H1 (cell line): ENCODE measurements at regions not wholly inside any gene's neighbourhood (a gene's known extent, or its start where the extent isn't known, plus 50 kb on each side); places are given as distances from the start of the nearest gene placed in this dataset.

ENCODE experiments used
- BACH1 ChIP-seq: IDR thresholded peaks from 2 replicates; pipeline ENCODE4 v1.6.1; 2012; ENCODE audit warnings: low read length, improper control_type of control experiment
- KDM1A ChIP-seq: fragments of 200-600, 300-600 bp; sonication (generic); IDR thresholded peaks from 2 replicates; pipeline ENCODE4 v1.7.1; 2016; ENCODE audit warnings: mild to moderate bottlenecking, low read length, borderline replicate concordance
- PHF8 ChIP-seq: fragments of 200-600 bp; sonication (generic); conservative IDR thresholded peaks from 2 replicates; pipeline ENCODE4 v1.7.1; 2012; ENCODE audit warnings: low read depth, mild to moderate bottlenecking, inconsistent platforms, low read length, moderate library complexity
- RFX5 ChIP-seq: IDR thresholded peaks from 2 replicates; pipeline ENCODE4 v1.6.1; 2011; ENCODE audit warnings: low read depth, low read length, improper control_type of control experiment, borderline replicate concordance
- SUZ12 ChIP-seq: fragments of 200-600 bp; sonication (generic); IDR thresholded peaks from 2 replicates; pipeline ENCODE4 v1.6.1; 2012; ENCODE audit warnings: mild to moderate bottlenecking, inconsistent platforms, low read length, moderate library complexity, mixed read lengths
- TF ChIP-seq, protein P1 (sequence below), 3 experiments: IDR thresholded peaks; 1 replicate in 2 of 3; 2 replicates in 1 of 3; pipeline versions ENCODE4 v1.5.1 to v1.6.1; 2011; ENCODE audit warnings: low read length in 3 of 3, mild to moderate bottlenecking in 3 of 3, inconsistent platforms in 2 of 3, low read depth in 1 of 3, moderate library complexity in 1 of 3; ENCODE audit not compliant: insufficient read depth in 1 of 3; ENCODE audit errors: control extremely low read depth in 1 of 3

DNA sequence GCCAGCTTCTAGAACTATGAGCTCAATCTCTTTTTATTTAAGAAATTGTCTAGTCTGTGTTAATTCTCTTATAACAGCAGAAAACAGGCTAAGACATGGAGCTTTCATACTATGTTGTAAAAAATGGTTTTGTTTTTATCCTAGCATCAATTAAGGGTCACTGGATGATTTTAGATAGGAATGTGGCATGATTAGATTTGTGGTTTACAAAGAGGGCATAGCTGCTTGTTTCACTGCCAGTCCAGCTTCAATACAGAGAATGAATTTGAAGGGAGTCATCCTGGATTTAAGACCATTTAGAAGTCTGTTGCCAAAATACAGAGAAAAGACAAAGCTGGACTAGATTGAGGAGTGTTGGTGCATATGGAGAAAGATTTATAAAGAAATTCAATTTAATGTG, 532.6 kb upstream of the CCDC54 start:
- TF ChIP-seq, protein P1, sequence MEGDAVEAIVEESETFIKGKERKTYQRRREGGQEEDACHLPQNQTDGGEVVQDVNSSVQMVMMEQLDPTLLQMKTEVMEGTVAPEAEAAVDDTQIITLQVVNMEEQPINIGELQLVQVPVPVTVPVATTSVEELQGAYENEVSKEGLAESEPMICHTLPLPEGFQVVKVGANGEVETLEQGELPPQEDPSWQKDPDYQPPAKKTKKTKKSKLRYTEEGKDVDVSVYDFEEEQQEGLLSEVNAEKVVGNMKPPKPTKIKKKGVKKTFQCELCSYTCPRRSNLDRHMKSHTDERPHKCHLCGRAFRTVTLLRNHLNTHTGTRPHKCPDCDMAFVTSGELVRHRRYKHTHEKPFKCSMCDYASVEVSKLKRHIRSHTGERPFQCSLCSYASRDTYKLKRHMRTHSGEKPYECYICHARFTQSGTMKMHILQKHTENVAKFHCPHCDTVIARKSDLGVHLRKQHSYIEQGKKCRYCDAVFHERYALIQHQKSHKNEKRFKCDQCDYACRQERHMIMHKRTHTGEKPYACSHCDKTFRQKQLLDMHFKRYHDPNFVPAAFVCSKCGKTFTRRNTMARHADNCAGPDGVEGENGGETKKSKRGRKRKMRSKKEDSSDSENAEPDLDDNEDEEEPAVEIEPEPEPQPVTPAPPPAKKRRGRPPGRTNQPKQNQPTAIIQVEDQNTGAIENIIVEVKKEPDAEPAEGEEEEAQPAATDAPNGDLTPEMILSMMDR (IDR thresholded peaks at IDR 0.05; ENCODE audit: control extremely low read depth in 1 of 3, insufficient read depth in 1 of 3, low read depth in 1 of 3, low read length in 3 of 3) = no peak
- no peak for TF ChIP-seq BACH1
- no peak for TF ChIP-seq KDM1A
- no peak for TF ChIP-seq SUZ12
- no peak for TF ChIP-seq RFX5
- TF ChIP-seq PHF8 = no peak
